H1 (cell line): ENCODE measurements at regions not wholly inside any gene's neighbourhood (a gene's known extent, or its start where the extent isn't known, plus 50 kb on each side); places are given as distances from the start of the nearest gene placed in this dataset.

Source experiments
- CTCF ChIA-PET: fragments of 300-600 bp; sonication (Branson Sonifier 250); formaldehyde crosslinking; loops from one replicate; lab custom pipeline; 2021; ENCODE audit not compliant: partially characterized antibody; lab: Charles Lee
- POLR2A ChIA-PET: fragments of 300-600 bp; sonication (Branson Sonifier 250); formaldehyde crosslinking; loops from one replicate; lab custom pipeline; 2021; ENCODE audit warnings: inconsistent platforms; ENCODE audit not compliant: partially characterized antibody; lab: Charles Lee
- DNase-seq, 2 experiments: peaks; one replicate each; pipeline versions ENCODE4 v3.0.0 to v3.0.0-alpha.2; 2010 to 2022; ENCODE audit warnings: low spot score in 2 of 2, low read depth in 1 of 2, mixed read lengths in 1 of 2
- FAIRE-seq: peaks from 2 replicates; lab custom pipeline; 2011; peaks lifted over from hg19 to GRCh38; lab: Jason Lieb, UNC
- H2AFZ ChIP-seq: 2 replicates; pipeline ENCODE4 v1.8.1; 2012; ENCODE audit warnings: low read length, inconsistent platforms
- H2AK5ac ChIP-seq: 2 replicates; pipeline ENCODE4 v1.6.1; 2013; ENCODE audit warnings: low read depth, low read length
- H2BK120ac ChIP-seq: replicated peaks from 2 replicates; pipeline ENCODE3; 2013; ENCODE audit warnings: low read depth, low read length, inconsistent platforms
- H2BK12ac ChIP-seq: 2 replicates; pipeline ENCODE4 v1.6.1; 2013; ENCODE audit warnings: low read depth, low read length
- H2BK15ac ChIP-seq: 2 replicates; pipeline ENCODE4 v1.6.1; 2013; ENCODE audit warnings: low read length
- H2BK20ac ChIP-seq: 2 replicates; pipeline ENCODE4 v1.6.1; 2013; ENCODE audit warnings: low read length
- H2BK5ac ChIP-seq: 2 replicates; pipeline ENCODE4 v1.6.1; 2013; ENCODE audit warnings: low read depth, low read length
- H3K14ac ChIP-seq: 2 replicates; pipeline ENCODE4 v1.6.1; 2013; ENCODE audit warnings: inconsistent platforms; ENCODE audit not compliant: insufficient read length
- H3K18ac ChIP-seq: 2 replicates; pipeline ENCODE4 v1.6.1; 2013; ENCODE audit warnings: low read length; ENCODE audit errors: extremely low read depth
- H3K23ac ChIP-seq: 2 replicates; pipeline ENCODE4 v1.6.1; 2013; ENCODE audit warnings: inconsistent platforms; ENCODE audit not compliant: insufficient read length
- H3K23me2 ChIP-seq: 2 replicates; pipeline ENCODE4 v1.6.1; 2013; ENCODE audit warnings: low read depth, low read length
- H3K27ac ChIP-seq: 2 replicates; pipeline ENCODE4 v1.6.1; 2011; ENCODE audit warnings: low read depth, low read length, inconsistent platforms
- H3K27me3 ChIP-seq, 4 experiments: replicated peaks in 1 of 4; 1 replicate in 1 of 4; 2 replicates in 3 of 4; pipeline versions ENCODE4 v1.6.1 to v1.8.1; 2011 to 2013; ENCODE audit warnings: low read length in 3 of 4, mild to moderate bottlenecking in 3 of 4, inconsistent platforms in 2 of 4, mixed read lengths in 2 of 4, moderate library complexity in 1 of 4; ENCODE audit not compliant: control insufficient read depth in 3 of 4, insufficient read depth in 3 of 4; ENCODE audit errors: extremely low read depth in 1 of 4
- H3K36me3 ChIP-seq, 4 experiments: 2 replicates each; pipeline versions ENCODE4 v1.6.1 to v1.8.1; 2011 to 2013; ENCODE audit warnings: mild to moderate bottlenecking in 4 of 4, low read length in 3 of 4, moderate library complexity in 2 of 4, control low read depth in 1 of 4, inconsistent platforms in 1 of 4; ENCODE audit not compliant: insufficient read depth in 4 of 4, control insufficient read depth in 2 of 4
- H3K4ac ChIP-seq: replicated peaks from 2 replicates; pipeline ENCODE3; 2013; ENCODE audit warnings: low read length, low read depth, mixed read lengths, inconsistent platforms; ENCODE audit not compliant: insufficient read length
- H3K4me1 ChIP-seq, 4 experiments: replicated peaks in 1 of 4; 1 replicate in 1 of 4; 2 replicates in 3 of 4; pipeline versions ENCODE4 v1.6.1 to v1.8.1; 2011 to 2013; ENCODE audit warnings: low read length in 3 of 4, inconsistent platforms in 2 of 4, mixed read lengths in 1 of 4; ENCODE audit not compliant: insufficient read depth in 4 of 4, control insufficient read depth in 3 of 4
- H3K4me2 ChIP-seq, 2 experiments: 2 replicates each; pipeline versions ENCODE4 v1.6.1 to v1.8.1; 2011 to 2013; ENCODE audit warnings: low read depth in 2 of 2, low read length in 2 of 2, control low read depth in 1 of 2, inconsistent platforms in 1 of 2, mild to moderate bottlenecking in 1 of 2; ENCODE audit not compliant: insufficient read depth in 1 of 2
- H3K4me3 ChIP-seq, 4 experiments: fragments of 200-600, 300-600 bp in 1 of 4; sonication (generic), shearing (Covaris generic), sonication (Bioruptor Twin) in 1 of 4; 2 replicates each; pipeline versions ENCODE4 v1.5.1 to v1.8.1; 2011 to 2016; ENCODE audit warnings: low read length in 4 of 4, low read depth in 3 of 4, control low read depth in 2 of 4, inconsistent platforms in 2 of 4, mild to moderate bottlenecking in 2 of 4, mixed read lengths in 1 of 4, moderate library complexity in 1 of 4; ENCODE audit not compliant: insufficient read depth in 2 of 4; ENCODE audit errors: extremely low read depth in 1 of 4
- H3K56ac ChIP-seq: replicated peaks from 2 replicates; pipeline ENCODE3; 2013; ENCODE audit warnings: low read depth, mild to moderate bottlenecking, mixed read lengths, low read length, inconsistent platforms; ENCODE audit not compliant: insufficient read length
- H3K79me1 ChIP-seq: 2 replicates; pipeline ENCODE4 v1.6.1; 2013; ENCODE audit warnings: low read depth, low read length, control low read depth
- H3K79me2 ChIP-seq, 2 experiments: 2 replicates each; pipeline versions ENCODE4 v1.6.1 to v1.8.1; 2012 to 2013; ENCODE audit warnings: low read length in 2 of 2, mild to moderate bottlenecking in 2 of 2, inconsistent platforms in 1 of 2; ENCODE audit not compliant: insufficient read depth in 2 of 2, control insufficient read depth in 1 of 2
- H3K9ac ChIP-seq, 4 experiments: replicated peaks in 1 of 4; 1 replicate in 1 of 4; 2 replicates in 3 of 4; pipeline versions ENCODE4 v1.6.1 to v1.8.1; 2011 to 2013; ENCODE audit warnings: low read depth in 3 of 4, low read length in 3 of 4, control low read depth in 2 of 4, mild to moderate bottlenecking in 2 of 4, moderate library complexity in 2 of 4, inconsistent platforms in 1 of 4; ENCODE audit errors: extremely low read depth in 1 of 4
- H3K9me3 ChIP-seq, 2 experiments: 2 replicates each; pipeline versions ENCODE4 v1.6.1 to v1.8.1; 2012 to 2013; ENCODE audit warnings: mild to moderate bottlenecking in 2 of 2, moderate library complexity in 2 of 2, control low read depth in 1 of 2, inconsistent platforms in 1 of 2, low read depth in 1 of 2, low read length in 1 of 2, mixed read lengths in 1 of 2; ENCODE audit not compliant: insufficient read depth in 2 of 2
- H4K20me1 ChIP-seq, 2 experiments: replicated peaks in 1 of 2; 2 replicates each; pipeline versions ENCODE3 to v1.8.1; 2011 to 2013; ENCODE audit warnings: inconsistent platforms in 2 of 2, low read length in 2 of 2, mild to moderate bottlenecking in 1 of 2; ENCODE audit not compliant: insufficient read depth in 2 of 2, control insufficient read depth in 1 of 2
- H4K5ac ChIP-seq: 2 replicates; pipeline ENCODE4 v1.6.1; 2013; ENCODE audit warnings: low read length, low read depth, mixed read lengths, inconsistent platforms; ENCODE audit not compliant: insufficient read length
- H4K8ac ChIP-seq: 2 replicates; pipeline ENCODE4 v1.8.0; 2013; ENCODE audit warnings: mild to moderate bottlenecking, moderate library complexity, low read length, inconsistent platforms; ENCODE audit not compliant: insufficient read depth; ENCODE audit errors: extremely low read depth
- H4K91ac ChIP-seq: replicated peaks from 2 replicates; pipeline ENCODE3; 2013; ENCODE audit warnings: low read length, mixed read lengths, inconsistent platforms; ENCODE audit not compliant: insufficient read length
- RAD21 ChIP-seq, 2 experiments: IDR thresholded peaks in 1 of 2; conservative IDR thresholded peaks in 1 of 2; 2 replicates each; pipeline ENCODE4 v1.6.1; 2011; ENCODE audit warnings: low read depth in 2 of 2, low read length in 2 of 2, improper control_type of control experiment in 1 of 2, inconsistent platforms in 1 of 2, mild to moderate bottlenecking in 1 of 2, moderate library complexity in 1 of 2
- SIN3A ChIP-seq, 2 experiments: IDR thresholded peaks in 1 of 2; conservative IDR thresholded peaks in 1 of 2; 2 replicates each; pipeline ENCODE4 v1.6.1; 2011 to 2012; ENCODE audit warnings: low read length in 2 of 2, improper control_type of control experiment in 1 of 2, low read depth in 1 of 2, mild to moderate bottlenecking in 1 of 2
- SP2 ChIP-seq: IDR thresholded peaks from 2 replicates; pipeline ENCODE4 v1.6.1; 2012; ENCODE audit warnings: mild to moderate bottlenecking, low read length, inconsistent platforms
- WGBS, 2 experiments: shearing (Covaris generic) in 1 of 2; methylation state at CpG; one replicate each; pipeline versions ENCODE4 v1.1.6 to v1.1.7; 2013 to 2015; ENCODE audit warnings: low lambda C conversion rate in 2 of 2, mixed read lengths in 2 of 2, inconsistent platforms in 1 of 2, low coverage in 1 of 2, missing lambda C conversion rate in 1 of 2; ENCODE audit not compliant: insufficient replicate concordance in 2 of 2, insufficient coverage in 1 of 2, insufficient read length in 1 of 2; ENCODE audit errors: extremely low coverage in 1 of 2, missing lambda C conversion rate in 1 of 2; 5-methylcytosine and 5-hydroxymethylcytosine counted together

DNA sequence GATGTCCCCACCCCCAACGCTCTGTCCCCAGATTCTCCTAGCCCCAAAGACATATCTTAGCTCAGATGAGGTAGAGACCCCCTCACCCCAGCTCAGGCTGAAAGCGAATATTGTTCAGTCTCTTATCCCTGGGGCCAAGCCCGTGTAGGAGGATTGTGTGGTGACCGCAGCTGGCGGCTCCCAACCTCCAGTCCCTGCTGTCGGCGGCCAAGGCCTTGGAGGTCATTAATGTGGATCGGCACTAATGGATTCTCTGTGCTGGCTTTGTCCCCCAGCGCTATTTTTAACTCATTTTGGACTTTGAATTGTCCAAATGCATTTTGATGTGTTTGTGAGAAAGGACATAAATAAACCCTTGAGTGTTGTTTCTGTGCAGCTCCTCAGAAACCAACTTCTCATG, 124.2 kb downstream of the UQCRFS1 start:
- TF ChIP-seq RAD21 (IDR thresholded peaks at IDR 0.05 in 1 of 2, conservative IDR thresholded peaks at IDR 0.05 in 1 of 2; ENCODE audit: low read depth in 2 of 2, low read length in 2 of 2) (no peak), SP2 (no peak), SIN3A (conservative IDR thresholded peaks at IDR 0.05 in 1 of 2, IDR thresholded peaks at IDR 0.05 in 1 of 2; ENCODE audit: low read depth in 1 of 2, low read length in 2 of 2) (no peak)
- H2AFZ ChIP-seq: no peak overlapping the region
- no peak overlapping the region for H2AK5ac ChIP-seq
- DNase-seq: no peak
- H3K4me2 ChIP-seq: no peak overlapping the region
- WGBS, 2 experiments: 90% methylated on average over 9 of the region's 9 CpGs; no CpG with 5 or more reads in 1 of the 2 experiments
- no peak overlapping the region for H2BK20ac ChIP-seq
- H2BK15ac ChIP-seq: no peak overlapping the region
- no peaks in the 10 kb centered on the region for H3K79me1 ChIP-seq
- H2BK12ac ChIP-seq: no peak overlapping the region
- no peak overlapping the region for H3K23ac ChIP-seq
- peaks cover 0 to 7% (median 1%) of the 10 kb centered on the region in 4 experiments; a peak in 5 of 7 replicates for H3K4me1 ChIP-seq
- H3K23me2 ChIP-seq: no peaks in the 10 kb centered on the region
- H3K9ac ChIP-seq: no peak overlapping the region
- no peak overlapping the region for H3K56ac ChIP-seq
- no peaks in the 10 kb centered on the region for H3K79me2 ChIP-seq
- H2BK120ac ChIP-seq: no peak overlapping the region
- POLR2A ChIA-PET: no interaction called here
- no peak overlapping the region for H3K4me3 ChIP-seq
- H3K36me3 ChIP-seq: no peaks in the 10 kb centered on the region
- CTCF ChIA-PET: interaction anchor here (0.6 to 1.8 kb wide), 3 partner anchors 18 to 403 kb away, joined by 3 to 5 read pairs (median 3); no protein-coding TSS in a partner anchor
- peak overlapping the region; percentile 12 for H4K91ac ChIP-seq
- no peak overlapping the region for H3K4ac ChIP-seq
- no peak for FAIRE-seq
- no peak overlapping the region; the same call in 1 of the 2 replicates for H3K18ac ChIP-seq
- H3K27ac ChIP-seq: no peak overlapping the region
- H4K5ac ChIP-seq: no peak overlapping the region
- no peaks in the 10 kb centered on the region for H4K20me1 ChIP-seq
- no peak overlapping the region for H2BK5ac ChIP-seq
- no peaks in the 10 kb centered on the region for H3K27me3 ChIP-seq
- H3K14ac ChIP-seq: no peak overlapping the region
- H3K9me3 ChIP-seq: no peaks in the 10 kb centered on the region
- H4K8ac ChIP-seq: no peak overlapping the region
